ENCODE measurements at regions not wholly inside any gene's neighbourhood (a gene's known extent, or its start where the extent isn't known, plus 50 kb on each side); places are given as distances from the start of the nearest gene placed in this dataset.

- DNase-seq, result no peak
Measured at GRCh38 chr2:103814016-103814415, 1039.9 kb upstream of the POU3F3 start.

GRCh38 chr2:103815731-103816130, 1038.2 kb upstream of the POU3F3 start:
- DNase-seq, result no peak

GRCh38 chr2:103817746-103818145, 1036.2 kb upstream of the POU3F3 start:
- DNase-seq, result no peak

DNA sequence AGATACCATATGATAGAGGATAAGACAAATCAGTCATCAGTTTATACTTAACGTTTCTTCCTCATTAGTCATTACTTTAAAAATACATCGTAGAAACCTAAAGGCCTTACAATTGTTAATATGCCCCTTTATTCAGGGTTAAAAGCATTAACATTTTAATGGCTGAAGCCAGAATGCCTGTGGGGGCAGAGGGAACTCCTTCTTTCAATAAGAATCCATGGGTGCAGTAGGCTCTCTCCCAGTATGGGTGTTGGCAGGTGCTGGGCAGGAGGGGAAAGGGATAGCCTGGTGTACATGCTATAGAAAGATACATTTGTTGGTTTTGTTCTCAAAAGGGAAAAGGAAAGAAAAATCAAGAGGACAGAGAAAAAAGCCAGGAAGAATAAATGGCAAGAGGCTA, 1035.7 kb upstream of the POU3F3 start:
- no peak for DNase-seq

DNA sequence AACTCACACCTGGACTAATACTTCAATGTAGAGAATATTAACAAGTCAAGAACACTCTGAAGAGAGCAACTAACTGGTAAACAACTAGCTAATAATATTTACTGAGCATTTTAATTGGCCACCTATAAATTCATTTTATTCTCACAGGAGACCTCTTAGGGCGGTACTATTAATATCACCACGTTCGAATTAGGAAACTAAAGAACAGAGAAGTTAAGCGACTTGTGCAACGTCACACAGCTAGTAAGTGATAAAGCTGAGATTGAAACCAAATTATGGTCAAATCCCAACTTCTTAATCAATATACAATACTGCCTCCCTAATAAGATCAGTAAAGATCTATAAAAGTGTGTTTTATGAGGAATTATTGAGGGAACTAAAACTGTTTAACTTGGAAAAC, 1034.3 kb upstream of the POU3F3 start:
- DNase-seq, result no peak

DNA sequence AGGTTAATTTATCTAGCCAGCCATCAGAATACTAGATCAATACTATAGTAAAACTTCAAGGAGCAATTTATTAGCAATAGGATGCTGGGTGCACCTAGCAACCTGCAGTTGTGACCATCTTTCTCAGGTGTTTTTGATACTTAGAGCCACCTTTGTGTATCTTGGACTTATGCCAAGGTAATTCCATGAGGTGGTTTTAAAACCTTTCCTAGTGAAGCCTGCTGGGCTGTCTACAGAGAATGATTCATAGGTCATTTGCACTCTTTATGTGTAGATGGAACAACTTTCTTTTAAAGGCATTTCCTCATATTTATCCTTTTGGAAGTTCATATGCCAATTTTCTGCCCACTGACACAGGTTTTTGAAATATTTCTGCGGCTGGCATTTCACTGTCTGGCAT, 1030.1 kb upstream of the POU3F3 start:
- no peak for DNase-seq

- DNase-seq, result no peak
Measured at GRCh38 chr2:103847276-103847675, 1006.6 kb upstream of the POU3F3 start.

DNA sequence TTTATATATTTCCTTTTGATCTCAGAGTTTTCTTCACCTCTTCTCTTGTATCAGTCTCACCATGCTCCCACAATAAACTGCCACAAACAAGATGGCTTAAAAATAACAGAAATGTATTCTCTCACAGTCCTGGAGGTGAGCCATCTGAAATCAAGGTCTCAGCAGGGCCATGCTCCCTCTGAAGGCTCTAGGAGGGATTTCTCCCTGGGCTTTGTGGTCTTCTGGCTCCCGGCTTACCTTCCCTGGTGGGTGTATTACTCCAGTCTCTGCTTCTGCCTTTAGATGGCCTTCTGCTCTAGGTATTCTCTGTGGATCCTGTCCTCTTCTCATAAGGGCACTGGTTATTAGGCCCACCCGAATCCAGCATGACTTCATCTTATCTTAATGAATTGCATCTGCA, 994.7 kb upstream of the POU3F3 start:
- no peak for DNase-seq

DNA sequence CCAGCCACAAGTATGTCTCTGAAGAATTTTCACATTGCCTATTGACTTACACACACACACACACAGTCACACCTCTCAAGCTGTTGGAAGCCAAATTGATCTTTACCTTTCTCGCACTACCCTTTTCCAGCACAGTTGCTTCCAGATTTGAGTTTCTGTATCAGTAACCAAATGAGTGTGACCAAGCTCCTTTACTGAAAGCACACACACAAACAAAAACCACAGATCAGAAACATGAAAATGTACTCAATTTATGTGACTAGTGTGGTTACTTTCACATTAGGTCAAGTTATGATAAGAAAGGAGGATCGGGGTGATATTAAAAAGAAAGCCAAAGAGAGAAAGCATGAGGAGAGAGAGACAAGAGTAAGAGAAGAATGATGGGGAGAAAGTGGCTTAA, 993.9 kb upstream of the POU3F3 start:
- no peak for DNase-seq

DNA sequence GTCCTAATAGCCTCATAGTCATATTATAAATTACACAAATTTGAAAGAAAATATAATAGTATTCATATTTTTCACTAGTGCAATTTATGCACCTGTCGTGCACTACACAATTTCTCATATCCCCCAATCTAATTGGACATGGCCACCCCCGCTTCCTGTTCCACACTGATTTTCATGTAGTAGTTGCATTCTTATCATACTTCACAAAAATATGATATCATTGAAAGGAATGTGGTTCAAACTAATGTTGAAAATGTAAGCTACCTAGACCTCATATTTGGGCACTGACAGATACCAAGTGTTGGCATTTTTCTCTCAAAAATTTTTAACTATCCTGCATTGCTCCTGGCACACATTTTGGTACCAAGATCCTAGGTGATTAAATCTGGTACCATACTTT, 985.5 kb upstream of the POU3F3 start:
- no peak for DNase-seq

- no peak for DNase-seq
Measured at GRCh38 chr2:103873716-103874351, 980.1 kb upstream of the POU3F3 start.

- no peak for DNase-seq
Measured at GRCh38 chr2:103875131-103875530, 978.8 kb upstream of the POU3F3 start.

GRCh38 chr2:103875531-103875930, 978.4 kb upstream of the POU3F3 start:
- DNase-seq, result no peak

GRCh38 chr2:103876611-103877010, 977.3 kb upstream of the POU3F3 start:
- DNase-seq, result no peak

DNA sequence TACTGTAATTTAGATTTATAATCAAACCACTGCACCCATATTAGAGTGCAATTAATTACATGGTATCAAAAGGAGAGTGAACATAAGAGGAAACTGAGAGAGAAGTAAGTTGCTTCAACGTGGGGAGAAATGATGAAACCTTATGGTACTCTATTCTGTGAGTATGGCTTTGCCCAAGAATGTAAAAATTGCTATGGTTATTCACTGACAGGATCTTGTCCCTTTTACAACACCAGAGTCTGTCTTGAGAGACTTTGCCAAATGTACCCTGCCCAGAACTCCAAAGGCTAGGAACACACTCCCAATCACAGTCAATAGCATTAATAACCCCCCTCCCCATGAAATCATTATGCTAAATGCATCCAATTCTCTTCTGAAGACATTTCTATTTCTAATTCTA, 974.8 kb upstream of the POU3F3 start:
- no peak for DNase-seq

- DNase-seq, result no peak
Measured at GRCh38 chr2:103880081-103880834, 973.7 kb upstream of the POU3F3 start.

GRCh38 chr2:103887625-103888024, 966.3 kb upstream of the POU3F3 start:
- DNase-seq, result no peak

DNA sequence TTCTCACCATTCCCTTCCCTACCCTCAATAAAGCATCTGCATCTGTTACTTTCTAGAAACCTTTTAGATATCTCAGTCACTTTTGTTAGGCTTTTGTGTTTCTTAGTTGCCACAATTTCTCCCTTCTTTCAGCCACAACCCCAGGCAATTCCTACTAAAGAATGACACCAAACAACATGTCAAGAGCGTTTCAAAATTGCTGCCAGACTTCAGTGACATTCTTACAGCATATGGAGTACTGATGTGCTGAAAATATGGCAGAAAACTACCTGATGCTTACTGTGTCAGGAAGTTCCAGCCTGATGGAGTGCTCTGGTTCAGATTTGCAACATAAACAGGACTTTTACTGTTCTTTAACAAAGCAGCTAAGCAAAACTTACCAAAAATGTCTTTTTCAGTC, 957.7 kb upstream of the POU3F3 start:
- no peak for DNase-seq

DNA sequence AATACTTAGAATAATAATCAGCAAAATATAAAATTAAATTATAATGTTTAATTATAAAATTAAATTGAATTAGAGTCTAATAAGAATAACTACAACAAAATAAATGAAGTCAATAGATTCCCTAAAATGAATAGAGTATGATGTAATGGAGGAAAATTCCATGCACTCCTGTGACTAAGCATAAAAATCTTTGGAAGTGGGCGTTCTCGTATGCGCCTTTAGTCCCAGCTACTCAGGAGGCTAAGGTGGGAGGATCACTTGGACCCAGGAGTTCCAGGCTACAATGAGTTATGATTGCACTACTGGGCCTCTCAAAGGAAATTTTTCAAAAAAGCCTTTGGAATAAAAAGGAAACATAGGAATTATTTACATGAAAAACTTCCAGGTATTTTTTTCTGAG, 955.4 kb upstream of the POU3F3 start:
- no peak for DNase-seq

DNA sequence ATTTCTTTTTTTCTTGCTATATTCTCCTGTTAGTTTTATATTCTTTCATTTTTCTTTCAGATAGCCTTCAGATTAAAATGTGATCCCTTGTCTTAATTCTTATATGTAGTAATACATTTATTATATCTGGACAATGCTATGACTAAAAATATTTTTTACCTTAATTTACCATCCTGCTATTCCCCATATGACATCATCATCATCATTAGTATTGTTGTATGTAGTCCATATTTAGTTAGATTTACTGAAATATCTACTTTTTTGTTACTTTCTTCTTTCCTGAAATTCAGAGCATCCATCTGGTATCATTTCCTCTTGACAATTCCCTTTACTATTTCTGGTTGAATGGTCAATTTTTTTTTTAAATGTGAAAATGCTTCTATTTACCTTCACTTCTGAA, 951.6 kb upstream of the POU3F3 start:
- DNase-seq, result no peak

- no peak for DNase-seq
Measured at GRCh38 chr2:103921161-103921560, 932.8 kb upstream of the POU3F3 start.

DNA sequence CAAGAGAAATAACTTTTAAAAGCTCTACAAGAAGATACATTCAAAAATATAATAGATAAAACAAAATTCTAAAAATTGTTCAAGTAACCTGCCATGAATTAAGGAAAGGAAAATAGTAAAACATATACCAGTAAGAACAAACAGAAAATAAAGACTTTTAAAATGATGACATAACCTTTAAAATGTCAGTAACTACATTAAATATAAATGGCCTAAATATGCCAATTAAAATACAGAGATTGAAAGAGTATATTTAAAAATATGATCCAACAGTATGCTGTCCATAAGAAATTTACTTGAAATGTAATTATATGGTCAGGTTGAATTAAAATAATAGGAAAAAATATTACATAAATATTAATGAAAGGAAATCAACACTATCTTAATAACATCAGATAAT, 911.7 kb upstream of the POU3F3 start:
- DNase-seq, result no peak

- no peak for DNase-seq
Measured at GRCh38 chr2:103945083-103945482, 908.8 kb upstream of the POU3F3 start.

DNA sequence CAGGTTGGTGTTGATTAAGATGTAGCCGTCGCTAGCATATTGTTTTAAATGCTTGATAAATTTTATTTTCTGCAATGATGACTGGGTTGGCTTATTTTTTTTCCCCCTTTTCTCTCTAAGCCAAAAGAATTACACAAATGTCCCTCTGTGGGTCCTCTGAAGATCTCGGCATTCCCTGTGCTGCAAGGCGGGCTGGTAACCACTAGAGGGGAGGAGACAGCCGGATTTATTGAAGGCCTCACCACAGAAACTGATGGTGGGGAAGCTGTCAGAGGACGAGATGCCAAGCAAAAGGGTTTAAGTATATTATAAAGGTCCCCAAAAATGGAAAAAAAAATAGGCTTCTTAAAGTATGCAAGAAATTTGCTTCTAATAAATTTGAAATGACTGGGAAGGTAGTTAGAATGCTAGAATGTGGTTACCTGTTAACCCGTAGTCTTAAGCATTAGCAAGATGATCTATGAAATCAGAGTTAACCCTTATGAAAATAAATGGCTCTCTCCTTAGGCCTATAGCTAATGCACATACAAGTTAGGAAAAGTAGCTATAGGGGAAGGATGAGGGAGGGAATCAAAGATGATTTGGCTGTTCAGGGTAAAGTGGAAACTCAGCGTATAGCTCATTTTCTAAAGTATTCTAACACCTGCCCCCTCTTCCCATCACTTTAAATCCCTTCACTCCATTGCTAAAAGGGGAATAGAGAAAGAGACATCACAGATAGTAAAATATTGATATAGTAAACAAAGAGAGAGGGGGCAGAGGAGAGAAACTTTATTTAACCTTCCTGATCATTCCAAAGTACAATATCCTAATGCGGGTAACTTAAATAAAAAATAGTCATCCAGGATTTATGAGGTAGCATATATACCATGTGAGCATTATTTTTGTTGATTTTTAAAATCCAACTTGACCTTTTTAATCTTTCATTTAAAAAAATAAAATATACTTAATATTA, 894.5 kb upstream of the POU3F3 start:
- no peak for DNase-seq
